ENCODE measurements at regions not wholly inside any gene's neighbourhood (a gene's known extent, or its start where the extent isn't known, plus 50 kb on each side); places are given as distances from the start of the nearest gene placed in this dataset.

GRCh38 chr18:73079920-73080319 lies 212.1 kb upstream of the NETO1 start:
- no peak for TF ChIP-seq CTCF (conservative IDR thresholded peaks at IDR 0.05 in 1 of 2, IDR thresholded peaks at IDR 0.05 in 1 of 2; ENCODE audit: low read depth in 1 of 2, low read length in 2 of 2)
- no peak for TF ChIP-seq EZH2 (IDR thresholded peaks at IDR 0.05; ENCODE audit: low read length, missing control alignments)

Measured in fibroblast of lung (primary cell).